Trophoblast cell (in vitro differentiated cells and primary cell): ENCODE measurements at regions not wholly inside any gene's neighbourhood (a gene's known extent, or its start where the extent isn't known, plus 50 kb on each side); places are given as distances from the start of the nearest gene placed in this dataset.

Experiments used
- DNase-seq, 2 donors: peaks; one replicate each; pipeline ENCODE4 v3.0.0-alpha.2; 2016
- H2AFZ ChIP-seq: 2 replicates; pipeline ENCODE4 v1.6.1; 2013; ENCODE audit warnings: low read length, moderate library complexity, mild to moderate bottlenecking; ENCODE audit not compliant: insufficient read depth, poor library complexity
- H2AK5ac ChIP-seq: 2 replicates; pipeline ENCODE4 v1.6.1; 2013; ENCODE audit warnings: mild to moderate bottlenecking, low read length
- H2BK120ac ChIP-seq: 2 replicates; pipeline ENCODE4 v1.6.1; 2013; ENCODE audit warnings: low read length, mild to moderate bottlenecking, moderate library complexity; ENCODE audit not compliant: insufficient read depth, poor library complexity
- H2BK12ac ChIP-seq: 2 replicates; pipeline ENCODE4 v1.6.1; 2013; ENCODE audit warnings: mild to moderate bottlenecking, low read length, moderate library complexity
- H2BK5ac ChIP-seq: 2 replicates; pipeline ENCODE4 v1.6.1; 2013; ENCODE audit warnings: low read length, low read depth, moderate library complexity, mild to moderate bottlenecking; ENCODE audit not compliant: poor library complexity
- H3K14ac ChIP-seq: 2 replicates; pipeline ENCODE4 v1.6.1; 2013; ENCODE audit warnings: mild to moderate bottlenecking, low read length
- H3K18ac ChIP-seq: 2 replicates; pipeline ENCODE4 v1.6.1; 2013; ENCODE audit warnings: mild to moderate bottlenecking, low read length
- H3K23ac ChIP-seq: 2 replicates; pipeline ENCODE4 v1.6.1; 2013; ENCODE audit warnings: low read length
- H3K27ac ChIP-seq: 2 replicates; pipeline ENCODE4 v1.5.1; 2013; ENCODE audit warnings: low read depth, mild to moderate bottlenecking, inconsistent platforms, low read length, moderate library complexity
- H3K27me3 ChIP-seq: 2 replicates; pipeline ENCODE4 v1.6.1; 2013; ENCODE audit warnings: inconsistent platforms, mild to moderate bottlenecking, low read length, moderate library complexity; ENCODE audit not compliant: insufficient read depth
- H3K36me3 ChIP-seq, 2 experiments: 1 replicate in 1 of 2; 2 replicates in 1 of 2; pipeline ENCODE4 v1.6.1; 2013; ENCODE audit warnings: low read length in 2 of 2, mild to moderate bottlenecking in 2 of 2, moderate library complexity in 1 of 2; ENCODE audit not compliant: insufficient read depth in 2 of 2, control insufficient read depth in 1 of 2
- H3K4ac ChIP-seq: 2 replicates; pipeline ENCODE4 v1.6.1; 2013; ENCODE audit warnings: low read depth, mild to moderate bottlenecking, low read length, moderate library complexity
- H3K4me1 ChIP-seq, 2 experiments: 1 replicate in 1 of 2; 2 replicates in 1 of 2; pipeline ENCODE4 v1.6.1; 2013; ENCODE audit warnings: low read length in 2 of 2, mild to moderate bottlenecking in 2 of 2, moderate library complexity in 1 of 2; ENCODE audit not compliant: insufficient read depth in 2 of 2, control insufficient read depth in 1 of 2
- H3K4me2 ChIP-seq: 2 replicates; pipeline ENCODE4 v1.6.1; 2013; ENCODE audit warnings: inconsistent platforms, mild to moderate bottlenecking, low read length, moderate library complexity
- H3K4me3 ChIP-seq: 2 replicates; pipeline ENCODE4 v1.5.1; 2013; ENCODE audit warnings: mild to moderate bottlenecking, low read depth, low read length, inconsistent platforms
- H3K79me1 ChIP-seq: one replicate; pipeline ENCODE4 v1.6.1; 2013; ENCODE audit warnings: low read length
- H3K79me2 ChIP-seq: 2 replicates; pipeline ENCODE4 v1.6.1; 2013; ENCODE audit warnings: low read length, mild to moderate bottlenecking; ENCODE audit not compliant: control insufficient read depth, insufficient read depth, poor library complexity
- H3K9ac ChIP-seq: 2 replicates; pipeline ENCODE4 v1.6.1; 2013; ENCODE audit warnings: mild to moderate bottlenecking, low read length
- H3K9me3 ChIP-seq: 2 replicates; pipeline ENCODE4 v1.6.1; 2013; ENCODE audit warnings: low read depth, mild to moderate bottlenecking, control low read depth, inconsistent platforms, low read length; ENCODE audit not compliant: insufficient read depth
- H4K12ac ChIP-seq: 2 replicates; pipeline ENCODE4 v1.6.1; 2013; ENCODE audit warnings: low read depth, mild to moderate bottlenecking, low read length, moderate library complexity
- H4K8ac ChIP-seq: 2 replicates; pipeline ENCODE4 v1.6.1; 2013; ENCODE audit warnings: low read depth, mild to moderate bottlenecking, low read length, moderate library complexity
- H4K91ac ChIP-seq: one replicate; pipeline ENCODE4 v1.6.1; 2013; ENCODE audit warnings: low read depth, mild to moderate bottlenecking, low read length, moderate library complexity
- WGBS: extraction: QIAGEN DNeasy Blood & Tissue Kit; methylation state at CpG from one replicate; pipeline ENCODE4 v1.1.7; 2013; ENCODE audit warnings: missing lambda C conversion rate; ENCODE audit not compliant: insufficient read length, insufficient coverage; ENCODE audit errors: extremely low coverage; 5-methylcytosine and 5-hydroxymethylcytosine counted together

DNA sequence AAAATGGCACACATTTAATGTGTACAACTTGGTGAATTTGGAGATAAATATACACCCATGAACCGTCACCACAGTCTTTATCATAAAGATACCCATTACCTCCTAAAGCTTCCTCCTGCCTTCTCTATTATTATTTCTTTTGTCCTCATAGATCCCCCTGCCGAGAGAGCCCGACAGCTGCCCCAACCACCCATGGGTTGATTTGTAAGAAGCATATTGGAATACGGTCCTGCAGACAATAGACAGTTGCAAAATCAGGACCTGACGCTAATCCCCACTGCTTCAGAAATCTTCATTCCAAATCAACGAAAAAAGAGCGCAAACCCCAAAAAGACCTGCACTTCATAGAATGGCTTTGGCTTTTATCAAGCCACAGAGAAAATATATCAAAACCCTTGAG is 697.5 kb downstream of the SEMA5A start:
- no peak for DNase-seq
- no CpG with 5 or more reads among the region's 7 CpGs for WGBS

DNA sequence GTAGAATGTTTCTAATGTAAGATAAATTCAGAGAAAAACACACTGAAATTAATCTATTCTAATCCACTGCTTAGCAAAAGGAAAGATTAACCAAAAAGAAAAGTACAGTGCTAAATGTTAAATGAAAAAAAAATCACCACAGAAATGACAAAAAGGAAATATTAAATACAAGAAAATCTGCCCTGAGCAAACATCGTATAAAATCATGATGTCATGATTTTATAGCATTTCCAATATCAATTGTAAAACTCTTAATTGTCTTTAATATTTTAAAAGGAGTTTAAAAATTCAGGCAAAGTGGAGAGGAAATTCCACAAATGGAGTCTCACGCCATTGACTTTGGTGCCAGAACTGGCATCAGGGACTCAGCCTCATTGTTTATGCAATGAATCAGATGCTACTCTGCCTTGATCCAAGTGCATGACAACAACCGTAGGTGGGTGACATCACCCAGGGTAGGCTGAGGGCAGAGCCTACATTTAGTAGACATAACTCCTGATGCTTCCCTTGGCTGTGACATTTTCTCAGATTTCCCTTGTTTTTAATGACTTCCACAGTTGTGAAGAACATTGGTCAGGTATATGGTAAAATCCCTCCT is 696.8 kb downstream of the SEMA5A start:
- no peak overlapping the region for H3K27ac ChIP-seq
- H2AK5ac ChIP-seq = no peak overlapping the region
- WGBS = no CpG with 5 or more reads among the region's 3 CpGs
- H3K18ac ChIP-seq = no peak overlapping the region
- H4K91ac ChIP-seq = no peak overlapping the region
- no peak overlapping the region for H3K4me3 ChIP-seq
- H3K14ac ChIP-seq = no peak overlapping the region
- H3K79me2 ChIP-seq = no peaks in the 10 kb centered on the region
- H2BK120ac ChIP-seq = no peak overlapping the region
- H3K4ac ChIP-seq = no peak overlapping the region
- H3K27me3 ChIP-seq = no peaks in the 10 kb centered on the region
- H3K79me1 ChIP-seq = no peaks in the 10 kb centered on the region
- no peak overlapping the region for H4K8ac ChIP-seq
- no peak overlapping the region for H3K23ac ChIP-seq
- H2BK12ac ChIP-seq = no peak overlapping the region
- H3K9me3 ChIP-seq = no peaks in the 10 kb centered on the region
- H2BK5ac ChIP-seq = no peak overlapping the region
- no peak overlapping the region for H3K9ac ChIP-seq
- no peaks in the 10 kb centered on the region for H3K4me1 ChIP-seq
- H3K4me2 ChIP-seq = no peak overlapping the region
- DNase-seq = no peak
- no peaks in the 10 kb centered on the region for H3K36me3 ChIP-seq
- no peak overlapping the region for H2AFZ ChIP-seq
- H4K12ac ChIP-seq = no peak overlapping the region

More for the DNA sequence above, 697.5 kb downstream of the SEMA5A start:
- Histone ChIP-seq H3K14ac (no peak overlapping the region), H3K27me3 (no peaks in the 10 kb centered on the region), H3K79me1 (no peaks in the 10 kb centered on the region), H2AFZ (no peak overlapping the region), H3K36me3 (no peaks in the 10 kb centered on the region), H4K91ac (no peak overlapping the region), H3K9me3 (no peaks in the 10 kb centered on the region), H2BK5ac (no peak overlapping the region), H3K4me1 (no peaks in the 10 kb centered on the region), H3K23ac (no peak overlapping the region), H2AK5ac (no peak overlapping the region), H4K12ac (no peak overlapping the region), H3K9ac (no peak overlapping the region), H3K27ac (no peak overlapping the region), H3K79me2 (no peaks in the 10 kb centered on the region), H3K4me2 (no peak overlapping the region), H3K18ac (no peak overlapping the region), H4K8ac (no peak overlapping the region), H2BK12ac (no peak overlapping the region), H2BK120ac (no peak overlapping the region), H3K4me3 (no peak overlapping the region), H3K4ac (no peak overlapping the region)

GRCh38 chr5:8851101-8851500 is 694.8 kb downstream of the SEMA5A start:
- Histone ChIP-seq H3K27ac (no peak overlapping the region), H2AK5ac (no peak overlapping the region), H3K4me1 (no peaks in the 10 kb centered on the region), H2BK120ac (no peak overlapping the region), H3K79me2 (no peaks in the 10 kb centered on the region), H3K18ac (no peak overlapping the region), H2BK12ac (no peak overlapping the region), H3K23ac (no peak overlapping the region), H3K27me3 (no peaks in the 10 kb centered on the region), H4K12ac (no peak overlapping the region), H3K36me3 (no peaks in the 10 kb centered on the region), H2AFZ (no peak overlapping the region), H3K9me3 (no peaks in the 10 kb centered on the region), H3K79me1 (no peaks in the 10 kb centered on the region), H3K14ac (no peak overlapping the region), H3K4me2 (no peak overlapping the region), H2BK5ac (no peak overlapping the region), H3K9ac (no peak overlapping the region), H3K4me3 (no peak overlapping the region), H4K91ac (no peak overlapping the region), H4K8ac (no peak overlapping the region), H3K4ac (no peak overlapping the region)
- DNase-seq = no peak
- WGBS = no CpG with 5 or more reads among the region's 2 CpGs

- H3K9me3 ChIP-seq = no peaks in the 10 kb centered on the region
- H3K14ac ChIP-seq = no peak overlapping the region
- no peak overlapping the region for H2BK120ac ChIP-seq
- no peak overlapping the region for H3K23ac ChIP-seq
- no peak for DNase-seq
- no peaks in the 10 kb centered on the region for H3K79me1 ChIP-seq
- H2BK5ac ChIP-seq = no peak overlapping the region
- H3K18ac ChIP-seq = no peak overlapping the region
- WGBS = no CpG with 5 or more reads among the region's 2 CpGs
- no peaks in the 10 kb centered on the region for H3K36me3 ChIP-seq
- no peaks in the 10 kb centered on the region for H3K4me1 ChIP-seq
- H3K9ac ChIP-seq = no peak overlapping the region
- no peak overlapping the region for H3K4me2 ChIP-seq
- no peaks in the 10 kb centered on the region for H3K27me3 ChIP-seq
- no peak overlapping the region for H3K27ac ChIP-seq
- no peak overlapping the region for H4K91ac ChIP-seq
- H2AFZ ChIP-seq = no peak overlapping the region
- no peak overlapping the region for H4K8ac ChIP-seq
- H3K4me3 ChIP-seq = no peak overlapping the region
- no peak overlapping the region for H4K12ac ChIP-seq
- no peaks in the 10 kb centered on the region for H3K79me2 ChIP-seq
- H3K4ac ChIP-seq = no peak overlapping the region
- H2AK5ac ChIP-seq = no peak overlapping the region
- no peak overlapping the region for H2BK12ac ChIP-seq
Measured at GRCh38 chr5:8857051-8857450, 688.8 kb downstream of the SEMA5A start.
